K562 (cell line): ENCODE measurements at regions not wholly inside any gene's neighbourhood (a gene's known extent, or its start where the extent isn't known, plus 50 kb on each side); places are given as distances from the start of the nearest gene placed in this dataset.

Experiments used
- ATAC-seq: fragments of 200-7000 bp; cut with Tn5 transposase; 3 replicates; pipeline ENCODE4 v1.9.1; 2020; ENCODE audit warnings: moderate library complexity
- BruUV-seq: library from RNA; stranded (reverse); fragments of 400-500 nt; replicated peaks from 2 replicates; lab custom pipeline; 2021; lab: Mats Ljungman, UMichigan
- CTCF ChIA-PET: fragments of 300-600 bp; formaldehyde crosslinking; extraction: SDS; loops from one replicate; lab custom pipeline; 2021; ENCODE audit warnings: low intra/inter-chr PET ratio; lab: Yijun Ruan, JAX
- POLR2A ChIA-PET: fragments of 300-600, 350-650 bp; sonication (Branson Sonifier 250); formaldehyde crosslinking; extraction: SDS; loops from one replicate; lab custom pipeline; 2021; ENCODE audit warnings: antibody characterized with exemption, inconsistent platforms; lab: Yijun Ruan, JAX
- DNase-seq, 4 experiments: peaks; one replicate each; pipeline versions ENCODE4 v3.0.0 to v3.0.0-alpha.2; 2011 to 2018; ENCODE audit warnings: low spot score in 3 of 4, mixed read lengths in 3 of 4; ENCODE audit errors: extremely low read depth in 1 of 4
- FAIRE-seq: peaks from 2 replicates; lab custom pipeline; 2011; peaks lifted over from hg19 to GRCh38; lab: Jason Lieb, UNC
- H2AFZ ChIP-seq: 2 replicates; pipeline ENCODE4 v1.6.0; 2011; ENCODE audit warnings: low read depth, low read length, control low read depth, inconsistent platforms
- H3K27ac ChIP-seq: fragments of 200-600 bp; 3 replicates; pipeline ENCODE4 v1.8.0; 2011; ENCODE audit warnings: low read depth, mild to moderate bottlenecking, control low read depth, inconsistent platforms, low read length, moderate library complexity, mixed read lengths; ENCODE audit errors: extremely low read depth
- H3K27me3 ChIP-seq, 2 experiments: fragments of 300-600 bp in 1 of 2; 2 replicates in 1 of 2; 3 replicates in 1 of 2; pipeline versions ENCODE4 v1.6.0 to v1.8.0; 2011; ENCODE audit warnings: inconsistent platforms in 2 of 2, low read length in 2 of 2, mild to moderate bottlenecking in 1 of 2, mixed read lengths in 1 of 2, moderate library complexity in 1 of 2; ENCODE audit not compliant: control insufficient read depth in 2 of 2, insufficient read depth in 2 of 2
- H3K36me3 ChIP-seq: fragments of 300-600 bp; 3 replicates; pipeline ENCODE4 v1.8.0; 2011; ENCODE audit warnings: mild to moderate bottlenecking, low read length, inconsistent platforms; ENCODE audit not compliant: control insufficient read depth, insufficient read depth
- H3K4me1 ChIP-seq, 2 experiments: fragments of 200-600 bp in 1 of 2; replicated peaks in 1 of 2; 2 replicates in 1 of 2; 3 replicates in 1 of 2; pipeline versions ENCODE4 v1.5.1 to v1.8.0; 2011; ENCODE audit warnings: inconsistent platforms in 2 of 2, low read length in 2 of 2, mild to moderate bottlenecking in 1 of 2, mixed read lengths in 1 of 2, moderate library complexity in 1 of 2; ENCODE audit not compliant: control insufficient read depth in 2 of 2, insufficient read depth in 2 of 2
- H3K4me2 ChIP-seq: 2 replicates; pipeline ENCODE4 v1.6.1; 2011; ENCODE audit warnings: low read length, control low read depth, inconsistent platforms, mixed read lengths; ENCODE audit not compliant: insufficient read depth
- H3K4me3 ChIP-seq: fragments of 200-600 bp; sonication (generic), shearing (Covaris generic); 2 replicates; pipeline ENCODE4 v1.5.1; 2016; ENCODE audit warnings: control low read depth, inconsistent platforms
- H3K79me2 ChIP-seq: fragments of 200-600 bp; 3 replicates; pipeline ENCODE4 v1.8.0; 2011; ENCODE audit warnings: low read length, inconsistent platforms; ENCODE audit not compliant: control insufficient read depth, insufficient read depth
- H3K9ac ChIP-seq, 2 experiments: 2 replicates each; pipeline versions ENCODE4 v1.6.0 to v1.6.1; 2011; ENCODE audit warnings: low read depth in 2 of 2, low read length in 2 of 2, control low read depth in 1 of 2, inconsistent platforms in 1 of 2, mild to moderate bottlenecking in 1 of 2, mixed read lengths in 1 of 2; ENCODE audit not compliant: insufficient read depth in 1 of 2
- H3K9me1 ChIP-seq: one replicate; pipeline ENCODE4 v1.6.0; 2011; ENCODE audit warnings: inconsistent platforms, mild to moderate bottlenecking, low read length, moderate library complexity; ENCODE audit not compliant: control insufficient read depth, insufficient read depth
- H3K9me3 ChIP-seq: replicated peaks from 2 replicates; pipeline ENCODE4 v1.5.1; 2011; ENCODE audit warnings: low read depth, low read length, inconsistent platforms; ENCODE audit not compliant: control insufficient read depth, insufficient read depth
- H4K20me1 ChIP-seq: replicated peaks from 2 replicates; pipeline ENCODE4 v1.6.1; 2011; ENCODE audit warnings: low read length, inconsistent platforms, mixed read lengths; ENCODE audit not compliant: control insufficient read depth, insufficient read depth
- HDAC2 ChIP-seq: fragments of 450-650 bp; IDR thresholded peaks from 2 replicates; pipeline ENCODE4 v1.6.1; 2016; ENCODE audit warnings: mild to moderate bottlenecking
- LEF1 ChIP-seq: fragments of 450-650 bp; IDR thresholded peaks from 2 replicates; pipeline ENCODE4 v1.6.1; 2016; ENCODE audit warnings: mild to moderate bottlenecking
- NFE2 ChIP-seq: IDR thresholded peaks from 2 replicates; pipeline ENCODE4 v1.6.1; 2014; ENCODE audit warnings: antibody characterized with exemption, low read depth
- NFYB ChIP-seq: IDR thresholded peaks from 2 replicates; pipeline ENCODE4 v1.6.1; 2011; ENCODE audit warnings: mild to moderate bottlenecking, moderate library complexity; ENCODE audit not compliant: insufficient read length; ENCODE audit errors: extremely low read depth
- RB1 ChIP-seq: fragments of 450-650 bp; IDR thresholded peaks from 2 replicates; pipeline ENCODE4 v1.6.1; 2017; ENCODE audit warnings: low read depth, mild to moderate bottlenecking
- RBM22 ChIP-seq: fragments of 200-400 bp; formaldehyde crosslinking; IDR thresholded peaks from 2 replicates; pipeline ENCODE4 v1.6.1; 2018; ENCODE audit warnings: low read length, low read depth; ENCODE audit not compliant: poor library complexity, severe bottlenecking
- RBM25 ChIP-seq: fragments of 200-400 bp; formaldehyde crosslinking; IDR thresholded peaks from 2 replicates; pipeline ENCODE4 v1.6.1; 2018; ENCODE audit warnings: low read length, low read depth, moderate library complexity; ENCODE audit not compliant: severe bottlenecking
- TOE1 ChIP-seq, 2 experiments: fragments of 450-650 bp in 1 of 2; sonication (generic) in 1 of 2; formaldehyde crosslinking in 1 of 2; IDR thresholded peaks; 2 replicates each; pipeline versions ENCODE4 v1.7.1 to v1.8.0; 2016 to 2022; ENCODE audit warnings: borderline replicate concordance in 2 of 2, mild to moderate bottlenecking in 2 of 2, antibody characterized with exemption in 1 of 2, inconsistent platforms in 1 of 2, low read depth in 1 of 2, missing genetic modification reagents in 1 of 2, moderate library complexity in 1 of 2
- ZNF12 ChIP-seq: sonication (generic); formaldehyde crosslinking; IDR thresholded peaks from 2 replicates; pipeline ENCODE4 v1.4.0; 2020; ENCODE audit warnings: mild to moderate bottlenecking, missing genetic modification reagents
- ZNF444 ChIP-seq: fragments of 250-450 bp; sonication (Bioruptor Pico); IDR thresholded peaks from 2 replicates; pipeline ENCODE4 v1.4.0; 2020; ENCODE audit warnings: mild to moderate bottlenecking, moderate library complexity
- WGBS: fragments of 100-300 bp; shearing (Covaris generic); methylation state at CpG from one replicate; pipeline ENCODE4 v1.1.6; 2016; ENCODE audit warnings: low coverage, mixed read lengths; ENCODE audit not compliant: insufficient coverage; ENCODE audit errors: missing lambda C conversion rate; 5-methylcytosine and 5-hydroxymethylcytosine counted together
- in situ Hi-C: fragments of 300-500 bp; cut with MboI; formaldehyde crosslinking; loops from 4 replicates; pipeline ENCODE4 v1.15.0; 2018; ENCODE audit warnings: inconsistent platforms, mixed read lengths
- intact Hi-C: fragments of 100-400 bp; cut with micrococcal nuclease; formaldehyde crosslinking; loops from 2 replicates; pipeline ENCODE4 v1.14.2; 2022

DNA sequence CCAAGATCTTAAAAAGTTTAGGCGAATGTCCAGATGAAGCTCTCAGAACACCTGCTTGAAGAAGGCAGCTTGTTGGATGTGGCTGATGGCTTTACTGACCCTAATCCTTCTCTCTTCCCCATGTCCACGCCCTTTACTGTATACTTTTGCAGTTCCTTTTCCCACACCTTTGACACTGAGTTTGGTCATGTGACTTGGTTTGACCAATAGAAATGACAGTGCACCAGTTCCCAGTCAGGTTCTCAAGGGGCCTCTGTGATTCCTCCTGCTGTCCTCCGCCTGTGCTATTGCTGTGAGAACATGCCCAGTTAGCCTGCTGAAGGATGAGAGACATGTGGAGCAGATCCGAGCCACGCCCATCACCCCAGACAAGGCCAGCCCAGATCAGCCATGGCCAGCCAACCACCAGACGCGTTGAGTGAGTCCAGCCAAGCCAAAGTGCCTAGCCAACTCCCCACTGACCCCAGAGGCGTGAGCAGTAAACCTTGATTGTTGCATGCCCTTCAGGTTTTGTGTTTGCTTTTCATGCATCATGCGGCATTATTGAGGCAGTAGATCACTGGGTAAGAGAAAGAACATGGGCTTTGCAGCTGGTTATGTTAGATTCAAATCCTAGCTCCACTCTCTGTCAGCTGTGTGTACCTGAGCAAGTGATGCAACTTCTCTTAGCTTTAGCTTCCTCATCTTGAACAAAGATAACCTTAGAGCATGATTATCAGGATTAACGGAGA, 258.0 kb upstream of the SIX2 start (continued):
- no peak for TF ChIP-seq NFE2
- no peak for TF ChIP-seq HDAC2
- TF ChIP-seq TOE1 (IDR thresholded peaks at IDR 0.05; ENCODE audit: borderline replicate concordance), result peak; percentile 41; the same call in 1 of the 2 replicates
- TF ChIP-seq TOE1 (CRISPR knock-in tag; IDR thresholded peaks at IDR 0.05; ENCODE audit: borderline replicate concordance, low read depth), result no peak
- peak; percentile 57 for TF ChIP-seq NFYB
- no peak for TF ChIP-seq RBM25
- TF ChIP-seq LEF1, result no peak
- no peak for TF ChIP-seq ZNF12
- TF ChIP-seq RB1, result no peak

DNA sequence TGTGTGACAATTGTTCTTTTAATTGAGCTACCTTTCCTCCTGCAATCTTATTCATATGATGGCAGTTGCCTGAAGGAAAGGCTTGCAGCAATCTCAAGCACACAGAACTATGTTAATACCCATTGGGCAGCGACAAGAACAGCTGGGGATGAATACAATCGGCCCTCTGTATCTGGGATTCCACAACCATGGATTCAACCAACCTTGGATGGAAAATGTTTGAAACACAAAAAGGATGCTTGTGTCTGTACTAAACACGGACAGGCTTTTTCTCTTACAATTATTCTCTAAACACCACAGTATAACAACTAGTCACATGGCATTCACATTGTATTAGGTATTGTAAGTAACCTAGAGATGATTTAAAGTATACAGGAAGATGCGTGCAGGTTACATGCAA, 256.1 kb upstream of the SIX2 start:
- TF ChIP-seq ZNF444 (CRISPR knock-in tag) (no peak), HDAC2 (no peak), RBM22 (no peak)
- TF ChIP-seq, all 486 proteins: peak for 0
- FAIRE-seq, result no peak
- no peak overlapping the region for H3K27ac ChIP-seq
- H3K27me3 ChIP-seq, result peaks cover 24 to 79% of the 10 kb centered on the region in 2 experiments; a peak in 4 of 5 replicates
- H2AFZ ChIP-seq, result no peak overlapping the region
- no peak overlapping the region for H3K4me3 ChIP-seq
- POLR2A ChIA-PET, result interaction anchor here (1.5 kb wide), 1 partner anchor 11 kb away, joined by 3 read pairs; no protein-coding TSS in a partner anchor
- no peaks in the 10 kb centered on the region for H4K20me1 ChIP-seq
- no peaks in the 10 kb centered on the region for H3K4me1 ChIP-seq
- intact Hi-C loops, result no loop called here
- CTCF ChIA-PET, result no interaction called here
- 0% methylated on average over 4 of the region's 4 CpGs for WGBS
- DNase-seq, result no peak
- H3K9me1 ChIP-seq, result no peaks in the 10 kb centered on the region
- no peak overlapping the region for H3K4me2 ChIP-seq
- BruUV-seq, result no TSS peak
- H3K36me3 ChIP-seq, result no peaks in the 10 kb centered on the region
- H3K79me2 ChIP-seq, result no peaks in the 10 kb centered on the region
- H3K9ac ChIP-seq, result no peak overlapping the region
- in situ Hi-C loops, result no loop called here
- ATAC-seq, result no peak
- H3K9me3 ChIP-seq, result no peaks in the 10 kb centered on the region; the same call in 1 of the 2 replicates
